Epidermal melanocyte (primary cell): ENCODE measurements at regions not wholly inside any gene's neighbourhood (a gene's known extent, or its start where the extent isn't known, plus 50 kb on each side); places are given as distances from the start of the nearest gene placed in this dataset.

Source experiments
- DNase-seq: peaks from one replicate; pipeline ENCODE4 v3.0.0; 2011; ENCODE audit warnings: low spot score; ENCODE audit not compliant: insufficient read length

GRCh38 chr22:47239474-47239860 is 477.0 kb downstream of the TBC1D22A start:
- DNase-seq: no peak

- DNase-seq: no peak
Measured at GRCh38 chr22:47238690-47239473, 476.4 kb downstream of the TBC1D22A start.

DNA sequence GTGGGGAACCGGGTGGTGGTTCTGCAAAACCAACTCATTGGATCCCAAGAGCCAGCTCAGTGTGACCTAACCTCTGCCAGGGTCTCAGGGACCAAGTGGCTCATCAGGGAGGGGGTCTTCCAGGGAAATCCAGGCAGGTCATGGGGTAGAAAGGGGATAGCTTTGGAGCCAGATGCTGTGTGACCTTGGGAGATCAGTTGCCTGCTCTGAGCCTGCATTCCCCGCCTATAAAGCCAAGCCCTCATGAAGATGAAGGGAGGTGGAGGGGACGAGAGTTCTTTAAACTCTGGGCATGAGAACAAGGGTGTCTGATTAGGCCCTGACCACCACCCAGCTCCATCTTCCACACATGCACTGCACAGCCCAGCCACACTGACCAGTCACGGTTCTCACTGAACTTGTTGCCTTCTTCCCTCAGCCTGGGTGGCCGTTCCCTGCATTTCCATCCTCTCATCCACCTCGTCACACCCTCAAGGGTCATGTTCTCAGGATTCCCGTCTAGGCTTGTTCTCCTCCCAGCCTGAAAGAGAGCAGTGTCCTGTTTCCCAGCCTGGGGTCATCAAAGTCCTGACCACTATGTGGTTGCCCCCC is 475.5 kb downstream of the TBC1D22A start:
- no peak for DNase-seq

- DNase-seq: no peak
Measured at GRCh38 chr22:47236718-47237117, 474.3 kb downstream of the TBC1D22A start.

GRCh38 chr22:47236161-47236560 is 473.7 kb downstream of the TBC1D22A start:
- no peak for DNase-seq

DNA sequence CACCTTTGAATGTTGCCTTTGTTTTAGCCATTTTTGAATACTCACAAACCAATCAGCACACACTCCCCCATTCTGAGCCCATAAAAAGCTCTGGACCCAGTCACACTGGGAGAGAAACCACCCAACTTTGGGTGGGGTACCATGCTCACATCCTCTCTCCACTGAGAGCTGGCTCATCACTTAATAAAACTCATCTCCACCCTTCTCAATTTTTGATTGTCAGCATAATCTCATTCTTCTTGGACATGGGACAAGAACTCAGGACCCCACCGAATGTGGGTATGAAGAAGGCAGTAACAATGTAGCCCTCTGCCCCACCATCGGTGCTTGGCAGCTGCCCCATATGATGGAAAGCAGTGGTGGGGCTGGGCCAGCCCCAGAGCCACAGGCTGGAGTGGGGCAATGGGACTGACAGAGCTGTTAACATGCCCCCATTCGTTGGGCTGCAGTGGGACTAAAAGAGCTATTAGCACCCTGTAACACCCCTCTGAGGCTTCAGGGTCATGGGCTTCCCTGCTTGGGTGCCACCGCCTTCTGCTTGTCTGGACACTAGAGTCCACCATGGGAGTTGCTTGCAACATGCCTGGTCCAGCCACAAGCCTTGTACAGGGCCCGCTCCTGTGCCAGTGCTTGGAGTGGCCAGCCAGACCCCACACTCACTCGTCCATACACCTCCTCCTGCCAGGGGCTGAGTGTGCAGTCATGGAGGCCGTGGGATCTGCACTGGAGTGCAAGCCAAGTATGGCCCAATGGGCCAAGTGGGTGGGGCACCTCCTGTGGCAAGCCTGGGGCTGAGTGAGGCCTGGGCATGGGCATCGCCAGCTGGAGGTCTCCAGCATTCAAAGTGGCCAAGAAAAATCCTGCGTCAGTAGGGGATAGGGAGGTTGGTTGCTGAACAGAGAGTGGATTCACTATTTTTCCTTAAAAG is 471.1 kb downstream of the TBC1D22A start:
- DNase-seq: no peak

GRCh38 chr22:47232753-47233152 is 470.3 kb downstream of the TBC1D22A start:
- DNase-seq: no peak

- no peak for DNase-seq
Measured at GRCh38 chr22:47232197-47232596, 469.7 kb downstream of the TBC1D22A start.

DNA sequence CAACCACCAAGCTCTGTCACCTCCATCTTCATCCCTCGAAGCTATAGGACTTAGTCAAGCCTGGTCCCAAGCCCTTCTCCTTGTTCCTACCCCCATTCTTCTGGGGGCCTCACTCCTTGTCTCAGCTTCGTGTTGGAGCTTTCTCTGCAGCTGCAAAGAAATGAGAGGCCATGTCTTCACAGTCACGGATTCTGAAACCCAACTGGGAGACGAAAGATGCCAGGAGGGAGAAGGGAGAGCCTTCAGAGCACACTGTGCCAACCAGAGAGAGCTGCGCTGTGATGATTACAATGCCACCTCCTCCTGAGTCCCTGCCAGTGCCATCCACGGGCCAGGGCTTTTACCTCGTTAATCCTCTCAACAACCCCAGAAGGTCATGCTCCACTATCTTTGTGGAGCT is 469.3 kb downstream of the TBC1D22A start:
- DNase-seq: no peak

GRCh38 chr22:47230741-47231140 is 468.3 kb downstream of the TBC1D22A start:
- no peak for DNase-seq

- DNase-seq: no peak
Measured at GRCh38 chr22:47230251-47230650, 467.8 kb downstream of the TBC1D22A start.

GRCh38 chr22:47228767-47229166 is 466.3 kb downstream of the TBC1D22A start:
- DNase-seq: no peak

GRCh38 chr22:47225931-47226633 is 463.6 kb downstream of the TBC1D22A start:
- DNase-seq: no peak

GRCh38 chr22:47225080-47225930 is 462.9 kb downstream of the TBC1D22A start:
- no peak for DNase-seq
